Activated CD8-positive, alpha-beta T cell treated with anti-CD3 and anti-CD28 coated beads for 36 hours (primary cell): ENCODE measurements at regions not wholly inside any gene's neighbourhood (a gene's known extent, or its start where the extent isn't known, plus 50 kb on each side); places are given as distances from the start of the nearest gene placed in this dataset.
"Not testable (repeated sequence)": the region's sequence is repeated elsewhere in the genome, so short reads cannot be mapped to it uniquely, and the experiment has no call there.

ENCODE experiments used
- ATAC-seq: fragments of 200-7000 bp; cut with Tn5 transposase; one replicate; pipeline ENCODE4 v1.10.0; 2021; ENCODE audit warnings: mild to moderate bottlenecking, moderate library complexity
- CTCF ChIA-PET: fragments of 350-600 bp; sonication (Branson Sonifier 250); formaldehyde crosslinking; loops from one replicate; lab custom pipeline; 2021; ENCODE audit warnings: antibody characterized with exemption; lab: Charles Lee
- POLR2A ChIA-PET: fragments of 350-600 bp; sonication (Branson Sonifier 250); formaldehyde crosslinking; loops from one replicate; lab custom pipeline; 2021; ENCODE audit warnings: antibody characterized with exemption; lab: Charles Lee
- DNase-seq: peaks from one replicate; pipeline ENCODE4 v3.0.0-alpha.2; 2020
- H3K27ac Mint-ChIP-seq: one replicate; pipeline ENCODE4 v1.8.0; 2021; ENCODE audit warnings: mild to moderate bottlenecking, mixed read lengths
- H3K27me3 Mint-ChIP-seq: one replicate; pipeline ENCODE4 v1.8.0; 2021; ENCODE audit warnings: mixed read lengths
- H3K36me3 Mint-ChIP-seq: one replicate; pipeline ENCODE4 v1.8.0; 2021; ENCODE audit warnings: low read depth, mixed read lengths
- H3K4me1 Mint-ChIP-seq: one replicate; pipeline ENCODE4 v1.8.0; 2021; ENCODE audit warnings: low read depth, mixed read lengths
- H3K4me3 Mint-ChIP-seq: one replicate; pipeline ENCODE4 v1.8.0; 2021; ENCODE audit warnings: mild to moderate bottlenecking, moderate library complexity, mixed read lengths
- H3K9me3 Mint-ChIP-seq: one replicate; pipeline ENCODE4 v1.8.0; 2021; ENCODE audit warnings: mixed read lengths
- intact Hi-C: fragments of 100-400 bp; cut with micrococcal nuclease; formaldehyde crosslinking; loops from one replicate; pipeline ENCODE4 v1.10.0; 2022
- TF ChIP-seq, protein P1 (sequence below): fragments of 200-600 bp; IDR thresholded peaks from one replicate; pipeline ENCODE4 v1.8.0; 2022; ENCODE audit warnings: antibody characterized with exemption, mild to moderate bottlenecking

DNA sequence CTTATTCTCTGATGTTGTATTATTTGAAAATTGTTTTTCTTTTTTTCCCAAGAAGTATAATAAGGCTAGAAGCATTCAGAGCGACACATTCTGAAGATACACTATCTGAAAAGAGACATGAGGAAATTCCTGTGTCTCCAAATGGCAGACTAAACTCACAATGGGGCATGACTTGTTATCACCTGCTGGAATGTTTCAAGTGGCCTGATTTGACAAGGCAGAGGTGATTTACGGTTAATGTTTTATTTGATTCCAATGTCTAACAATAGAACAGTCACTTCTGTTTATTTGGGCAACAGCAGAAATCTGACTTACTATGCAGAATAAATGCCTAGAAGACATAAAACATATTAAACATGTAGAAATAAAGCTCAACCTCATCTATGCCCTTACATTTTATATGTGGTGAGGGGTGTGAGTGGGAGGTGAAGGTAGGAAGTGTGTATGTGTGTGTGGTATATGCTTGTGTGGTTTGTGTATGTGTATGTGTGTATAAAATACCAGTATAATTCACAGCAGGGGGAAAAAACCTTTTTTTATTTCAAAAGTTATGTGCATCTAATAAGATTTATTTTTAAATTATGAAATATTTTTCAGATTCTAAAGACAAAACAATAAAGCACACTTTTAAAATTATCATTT lies 1051.7 kb downstream of the ROBO2 start:
- TF ChIP-seq, protein P1, sequence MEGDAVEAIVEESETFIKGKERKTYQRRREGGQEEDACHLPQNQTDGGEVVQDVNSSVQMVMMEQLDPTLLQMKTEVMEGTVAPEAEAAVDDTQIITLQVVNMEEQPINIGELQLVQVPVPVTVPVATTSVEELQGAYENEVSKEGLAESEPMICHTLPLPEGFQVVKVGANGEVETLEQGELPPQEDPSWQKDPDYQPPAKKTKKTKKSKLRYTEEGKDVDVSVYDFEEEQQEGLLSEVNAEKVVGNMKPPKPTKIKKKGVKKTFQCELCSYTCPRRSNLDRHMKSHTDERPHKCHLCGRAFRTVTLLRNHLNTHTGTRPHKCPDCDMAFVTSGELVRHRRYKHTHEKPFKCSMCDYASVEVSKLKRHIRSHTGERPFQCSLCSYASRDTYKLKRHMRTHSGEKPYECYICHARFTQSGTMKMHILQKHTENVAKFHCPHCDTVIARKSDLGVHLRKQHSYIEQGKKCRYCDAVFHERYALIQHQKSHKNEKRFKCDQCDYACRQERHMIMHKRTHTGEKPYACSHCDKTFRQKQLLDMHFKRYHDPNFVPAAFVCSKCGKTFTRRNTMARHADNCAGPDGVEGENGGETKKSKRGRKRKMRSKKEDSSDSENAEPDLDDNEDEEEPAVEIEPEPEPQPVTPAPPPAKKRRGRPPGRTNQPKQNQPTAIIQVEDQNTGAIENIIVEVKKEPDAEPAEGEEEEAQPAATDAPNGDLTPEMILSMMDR: no peak
- H3K36me3 Mint-ChIP-seq: no peaks in the 10 kb centered on the region
- intact Hi-C loops: no loop called here
- no peak overlapping the region for H3K27ac Mint-ChIP-seq
- H3K9me3 Mint-ChIP-seq: peaks cover 11% of the 10 kb centered on the region
- ATAC-seq (no peak), DNase-seq (no peak)
- no peaks in the 10 kb centered on the region for H3K4me1 Mint-ChIP-seq
- ChIA-PET CTCF (no interaction called here), POLR2A (no interaction called here)
- no peak overlapping the region for H3K4me3 Mint-ChIP-seq
- no peaks in the 10 kb centered on the region for H3K27me3 Mint-ChIP-seq

DNA sequence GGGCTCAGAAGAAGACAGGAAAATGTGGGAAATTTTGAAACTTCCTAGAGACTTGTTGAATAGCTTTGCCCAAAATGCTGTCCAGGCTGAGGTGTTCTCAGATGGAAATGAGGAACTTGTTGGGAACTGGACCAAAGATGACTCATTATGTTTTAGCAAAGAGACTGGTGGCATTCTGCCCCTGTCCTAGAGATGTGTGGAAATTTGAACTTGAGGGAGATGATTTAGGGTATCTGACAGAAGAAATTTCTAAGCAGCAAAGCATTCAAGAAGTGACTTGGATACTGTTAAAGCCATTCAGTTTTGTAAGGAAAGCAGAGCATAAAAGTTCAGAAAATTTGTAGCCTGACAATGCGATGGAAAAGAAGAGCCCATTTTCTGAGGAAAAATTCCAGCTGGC lies 1052.7 kb downstream of the ROBO2 start:
- ATAC-seq, intact Hi-C loops, DNase-seq, H3K27me3 Mint-ChIP-seq, POLR2A ChIA-PET, H3K36me3 Mint-ChIP-seq, H3K4me1 Mint-ChIP-seq, H3K27ac Mint-ChIP-seq, CTCF ChIA-PET, H3K4me3 Mint-ChIP-seq: not testable (repeated sequence)
- peaks cover 11% of the 10 kb centered on the region for H3K9me3 Mint-ChIP-seq

DNA sequence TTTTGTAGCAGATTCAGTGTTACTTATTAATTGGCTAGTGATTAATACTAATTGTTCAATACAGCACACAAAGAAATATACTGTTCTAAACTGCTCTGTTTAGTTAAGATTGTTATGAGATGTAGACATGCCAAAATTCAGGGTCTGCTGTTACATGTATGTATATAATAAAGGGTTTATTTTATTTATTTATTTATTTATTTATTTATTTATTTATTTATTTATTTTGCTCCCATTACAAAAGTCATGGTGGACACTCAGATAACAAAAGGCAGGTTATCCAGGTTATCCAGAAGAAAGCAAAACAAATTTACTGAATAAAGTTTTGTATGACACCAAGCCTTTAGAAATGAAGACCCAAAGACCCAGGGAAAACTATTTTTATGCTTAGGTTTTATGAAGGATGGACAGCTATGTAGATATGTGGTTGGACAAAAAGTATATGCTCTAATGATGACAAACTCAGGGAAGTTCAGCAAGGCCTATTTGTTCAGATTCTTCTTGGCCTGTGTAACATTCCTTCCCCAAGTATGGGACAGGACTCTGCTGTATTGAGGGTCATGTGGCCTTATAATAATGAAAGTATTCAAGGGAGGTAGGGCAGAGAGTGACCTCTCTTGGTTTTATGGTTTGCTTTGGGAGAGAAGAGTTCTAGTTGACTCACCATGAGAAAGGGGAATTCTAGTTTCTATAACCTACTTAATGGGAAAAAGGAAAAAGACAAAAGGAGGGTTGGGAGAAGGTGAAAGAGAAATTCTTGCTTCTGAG lies 1056.8 kb downstream of the ROBO2 start:
- no peak for ATAC-seq
- intact Hi-C loops: no loop called here
- CTCF ChIA-PET: no interaction called here
- H3K4me3 Mint-ChIP-seq: no peak overlapping the region
- no peaks in the 10 kb centered on the region for H3K27me3 Mint-ChIP-seq
- no peaks in the 10 kb centered on the region for H3K4me1 Mint-ChIP-seq
- no peak for DNase-seq
- no peak overlapping the region for H3K27ac Mint-ChIP-seq
- TF ChIP-seq, protein P1: no peak
- H3K36me3 Mint-ChIP-seq: no peaks in the 10 kb centered on the region
- peaks cover 11% of the 10 kb centered on the region for H3K9me3 Mint-ChIP-seq
- POLR2A ChIA-PET: no interaction called here

DNA sequence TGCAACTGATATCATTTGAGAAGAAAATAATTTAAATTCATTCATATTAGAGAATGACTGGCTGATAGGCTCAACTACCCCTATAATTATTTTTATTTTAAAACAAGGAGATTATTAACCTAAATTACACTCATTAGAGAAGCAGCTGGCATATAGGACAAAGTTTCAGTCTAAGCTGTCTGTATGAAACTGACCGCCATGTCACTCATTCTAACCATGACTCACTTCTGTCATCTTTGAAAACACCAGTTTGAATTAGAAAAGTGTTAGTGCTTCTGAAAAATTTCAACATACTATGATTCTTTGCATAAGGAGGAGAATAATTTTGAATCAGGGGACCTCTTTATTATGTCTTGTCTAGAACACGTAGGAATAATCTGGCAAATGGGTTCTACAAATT lies 1058.5 kb downstream of the ROBO2 start:
- TF ChIP-seq, protein P1: no peak
- Mint-ChIP-seq H3K4me1 (no peaks in the 10 kb centered on the region), H3K9me3 (peaks cover 6% of the 10 kb centered on the region), H3K36me3 (no peaks in the 10 kb centered on the region), H3K4me3 (no peak overlapping the region), H3K27ac (no peak overlapping the region), H3K27me3 (no peaks in the 10 kb centered on the region)
- intact Hi-C loops: no loop called here
- ATAC-seq: no peak
- ChIA-PET POLR2A (no interaction called here), CTCF (no interaction called here)
- no peak for DNase-seq

DNA sequence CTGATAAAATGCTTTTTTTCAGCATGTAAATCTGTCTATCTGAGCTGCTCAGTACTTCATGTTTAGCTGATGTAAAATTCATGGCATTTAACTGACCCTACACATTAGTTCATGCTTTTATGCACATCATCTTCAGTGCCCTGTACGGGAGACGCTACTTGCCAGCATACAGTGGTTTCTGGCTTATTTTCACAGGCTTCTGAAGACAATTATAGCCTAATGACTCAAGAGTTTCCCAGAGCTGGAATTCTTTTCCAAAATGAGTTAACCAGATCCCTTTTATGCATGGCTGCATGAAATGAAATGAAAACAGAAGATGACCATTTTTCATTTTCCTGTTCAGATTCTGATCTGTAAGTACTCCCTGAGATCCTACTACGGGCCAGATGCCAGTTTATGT lies 1061.5 kb downstream of the ROBO2 start:
- no peak overlapping the region for H3K27ac Mint-ChIP-seq
- TF ChIP-seq, protein P1: no peak
- H3K36me3 Mint-ChIP-seq: no peaks in the 10 kb centered on the region
- no peak for DNase-seq
- H3K9me3 Mint-ChIP-seq: peaks cover 3% of the 10 kb centered on the region
- no peaks in the 10 kb centered on the region for H3K27me3 Mint-ChIP-seq
- H3K4me3 Mint-ChIP-seq: no peak overlapping the region
- no peaks in the 10 kb centered on the region for H3K4me1 Mint-ChIP-seq
- ATAC-seq: no peak
- intact Hi-C loops: no loop called here
- ChIA-PET CTCF (no interaction called here), POLR2A (no interaction called here)

DNA sequence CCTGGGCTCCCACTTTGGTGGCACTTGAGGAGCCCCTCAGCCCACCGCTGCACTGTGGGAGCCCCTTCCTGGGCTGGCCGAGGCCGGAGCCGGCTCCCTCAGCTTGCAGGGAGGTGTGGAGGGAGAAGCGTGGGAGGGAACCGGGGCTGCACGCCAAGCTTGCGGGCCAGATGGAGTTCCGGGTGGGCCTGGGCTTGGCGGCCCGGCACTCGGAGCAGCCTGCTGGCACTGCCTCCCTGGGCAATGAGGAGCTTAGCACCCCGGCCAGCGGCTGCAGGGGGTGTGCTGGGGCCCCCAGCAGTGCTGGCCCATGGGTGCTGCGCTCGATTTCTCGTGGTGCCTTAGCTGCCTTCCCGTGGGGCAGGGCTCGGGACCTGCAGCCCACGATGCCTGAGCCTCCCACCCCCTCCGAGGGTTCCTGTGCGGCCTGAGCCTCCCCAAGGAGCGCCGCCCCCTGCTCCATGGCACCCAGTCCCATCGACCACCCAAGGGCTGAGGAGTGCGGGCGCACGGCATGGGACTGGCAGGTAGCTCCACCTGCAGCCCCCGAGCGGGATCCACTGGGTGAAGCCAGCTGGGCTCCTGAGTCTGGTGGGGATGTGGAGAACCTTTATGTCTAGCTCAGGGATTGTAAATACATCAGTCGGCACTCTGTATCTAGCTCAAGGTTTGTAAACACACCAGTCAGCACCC lies 1068.5 kb downstream of the ROBO2 start:
- ATAC-seq, H3K4me3 Mint-ChIP-seq, H3K36me3 Mint-ChIP-seq, H3K9me3 Mint-ChIP-seq, H3K4me1 Mint-ChIP-seq, POLR2A ChIA-PET, H3K27me3 Mint-ChIP-seq, CTCF ChIA-PET, DNase-seq, intact Hi-C loops, H3K27ac Mint-ChIP-seq: not testable (repeated sequence)
